HL-60/S4 treated with phorbol 12-myristate 13-acetate at 8.2 ng/mL for 4 days and 3 days (cell line): ENCODE measurements at regions not wholly inside any gene's neighbourhood (a gene's known extent, or its start where the extent isn't known, plus 50 kb on each side); places are given as distances from the start of the nearest gene placed in this dataset.

Source experiments
- in situ Hi-C: fragments of 300-500 bp; cut with MboI; formaldehyde crosslinking; loops from 2 replicates; pipeline ENCODE4 v1.15.0; 2022; ENCODE audit warnings: low sequenced_read_pairs

- in situ Hi-C loops: loop anchor here (25.0 kb wide), 1 partner anchor 222 kb away; the partner anchor contains the start of genes CD200R1 and GTPBP8
These were observed 81.1 kb downstream of the CD200R1L start for GRCh38 chr3:112765531-112765930.

GRCh38 chr3:112763258-112763657, 83.4 kb downstream of the CD200R1L start:
- in situ Hi-C loops: loop anchor here (25.0 kb wide), 1 partner anchor 224 kb away; the partner anchor contains the start of genes CD200R1 and GTPBP8

- in situ Hi-C loops: loop anchor here (25.0 kb wide), 1 partner anchor 226 kb away; the partner anchor contains the start of genes CD200R1 and GTPBP8
These were observed 85.5 kb downstream of the CD200R1L start for GRCh38 chr3:112761062-112761638.

GRCh38 chr3:112759681-112760080, 87.0 kb downstream of the CD200R1L start:
- in situ Hi-C loops: loop anchor here (25.0 kb wide), 1 partner anchor 228 kb away; the partner anchor contains the start of genes CD200R1 and GTPBP8

GRCh38 chr3:112759210-112759609, 87.5 kb downstream of the CD200R1L start:
- in situ Hi-C loops: loop anchor here (25.0 kb wide), 1 partner anchor 228 kb away; the partner anchor contains the start of genes CD200R1 and GTPBP8

GRCh38 chr3:112757197-112757596, 89.5 kb downstream of the CD200R1L start:
- in situ Hi-C loops: loop anchor here (25.0 kb wide), 1 partner anchor 230 kb away; the partner anchor contains the start of genes CD200R1 and GTPBP8

- in situ Hi-C loops: loop anchor here (25.0 kb wide), 1 partner anchor 231 kb away; the partner anchor contains the start of genes CD200R1 and GTPBP8
These were observed 90.6 kb downstream of the CD200R1L start for GRCh38 chr3:112755845-112756613.

- in situ Hi-C loops: loop anchor here (25.0 kb wide), 1 partner anchor 232 kb away; the partner anchor contains the start of genes CD200R1 and GTPBP8
These were observed 91.6 kb downstream of the CD200R1L start for GRCh38 chr3:112755046-112755445.

GRCh38 chr3:112751564-112752512, 94.8 kb downstream of the CD200R1L start:
- in situ Hi-C loops: loop anchor here (25.0 kb wide), 1 partner anchor 235 kb away; the partner anchor contains the start of genes CD200R1 and GTPBP8

GRCh38 chr3:112751061-112751460, 95.6 kb downstream of the CD200R1L start:
- in situ Hi-C loops: loop anchor here (25.0 kb wide), 1 partner anchor 236 kb away; the partner anchor contains the start of genes CD200R1 and GTPBP8

- in situ Hi-C loops: no loop called here
These were observed 99.0 kb downstream of the CD200R1L start for GRCh38 chr3:112747624-112748023.

GRCh38 chr3:112746675-112747280, 99.9 kb downstream of the CD200R1L start:
- in situ Hi-C loops: no loop called here

GRCh38 chr3:112745567-112746248, 101.0 kb downstream of the CD200R1L start:
- in situ Hi-C loops: no loop called here

GRCh38 chr3:112744825-112745566, 101.7 kb downstream of the CD200R1L start:
- in situ Hi-C loops: no loop called here

GRCh38 chr3:112744106-112744505, 102.6 kb downstream of the CD200R1L start:
- in situ Hi-C loops: no loop called here

GRCh38 chr3:112742934-112743333, 102.0 kb upstream of the CCDC80 start:
- in situ Hi-C loops: no loop called here

- in situ Hi-C loops: no loop called here
These were observed 101.0 kb upstream of the CCDC80 start for GRCh38 chr3:112741983-112742382.

GRCh38 chr3:112740835-112741234, 99.9 kb upstream of the CCDC80 start:
- in situ Hi-C loops: no loop called here
